GM12891 (cell line): ENCODE measurements at regions not wholly inside any gene's neighbourhood (a gene's known extent, or its start where the extent isn't known, plus 50 kb on each side); places are given as distances from the start of the nearest gene placed in this dataset.

Source experiments
- PAX5 ChIP-seq: IDR thresholded peaks from 2 replicates; pipeline ENCODE4 v1.6.1; 2011; ENCODE audit warnings: low read length, moderate library complexity, mild to moderate bottlenecking; ENCODE audit not compliant: insufficient read depth, severe bottlenecking
- POLR2A ChIP-seq: IDR thresholded peaks from 2 replicates; pipeline ENCODE4 v1.6.1; 2011; ENCODE audit warnings: low read depth, low read length, control low read depth
- POLR2AphosphoS5 ChIP-seq: IDR thresholded peaks from 2 replicates; pipeline ENCODE4 v1.6.1; 2011; ENCODE audit warnings: low read depth, low read length, control low read depth
- POU2F2 ChIP-seq: IDR thresholded peaks from 2 replicates; pipeline ENCODE4 v1.6.1; 2011; ENCODE audit warnings: low read depth, mild to moderate bottlenecking, control low read depth, low read length, moderate library complexity
- TAF1 ChIP-seq: IDR thresholded peaks from 2 replicates; pipeline ENCODE4 v1.6.1; 2011; ENCODE audit warnings: low read depth, low read length, control low read depth

DNA sequence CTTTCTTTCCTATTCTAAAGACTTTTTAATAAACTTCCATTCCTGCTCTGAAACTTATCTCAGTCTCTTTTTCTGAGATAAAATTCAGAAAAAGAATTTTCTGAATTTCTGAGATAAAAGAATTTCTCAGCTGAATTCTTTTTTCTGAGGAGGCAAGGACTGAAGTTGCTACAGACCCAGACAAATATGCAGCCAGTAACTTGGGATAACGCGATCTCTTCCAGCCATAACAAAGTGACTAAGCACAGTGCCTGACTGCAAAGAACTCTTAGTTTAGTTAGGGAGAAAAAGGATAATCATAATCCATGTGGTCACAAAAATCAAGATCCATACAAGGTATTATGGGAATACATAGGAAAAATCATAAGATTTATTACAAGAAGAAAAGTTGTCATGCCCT lies 222.0 kb upstream of the GAP43 start:
- TF ChIP-seq POLR2A (no peak), POLR2AphosphoS5 (no peak), POU2F2 (no peak), TAF1 (no peak), PAX5 (no peak)
